Adrenal gland (tissue), 9 donors: ENCODE measurements at regions not wholly inside any gene's neighbourhood (a gene's known extent, or its start where the extent isn't known, plus 50 kb on each side); places are given as distances from the start of the nearest gene placed in this dataset.

Experiments
- DNase-seq, 7 donors: peaks; one replicate each; pipeline ENCODE4 v3.0.0-alpha.2; 2019 to 2020
- H3K27ac ChIP-seq, 5 donors: fragments of 200-600 bp; sonication (generic) in 4 of 5; 1 replicate in 3 of 5; 2 replicates in 2 of 5; pipeline versions ENCODE4 v1.5.1 to v1.8.0; 2016 to 2020; ENCODE audit warnings: mild to moderate bottlenecking in 1 of 5
- H3K27me3 ChIP-seq: fragments of 200-600 bp; 2 replicates; pipeline ENCODE4 v1.8.0; 2021
- H3K36me3 ChIP-seq, 2 donors: fragments of 200-600 bp; replicated peaks in 1 of 2; 1 replicate in 1 of 2; 2 replicates in 1 of 2; pipeline versions ENCODE4 v1.5.1 to v1.8.0; 2018 to 2022
- H3K4me1 ChIP-seq, 2 donors: fragments of 200-600 bp; replicated peaks in 1 of 2; 1 replicate in 1 of 2; 2 replicates in 1 of 2; pipeline versions ENCODE4 v1.5.1 to v1.8.0; 2018 to 2021
- H3K4me3 ChIP-seq, 4 donors: fragments of 200-600 bp; sonication (generic) in 3 of 4; one replicate each; pipeline ENCODE4 v1.5.1; 2016 to 2018
- H3K9me3 ChIP-seq, 3 donors: fragments of 200-600 bp; sonication (generic) in 1 of 3; replicated peaks in 1 of 3; 1 replicate in 2 of 3; 2 replicates in 1 of 3; pipeline versions ENCODE4 v1.5.1 to v1.8.0; 2016 to 2021
- CTCF ChIP-seq, 6 experiments: fragments of 450-650 bp in 4 of 6; fragments of 200-600 bp in 2 of 6; sonication (generic) in 1 of 6; IDR thresholded peaks; 1 replicate in 5 of 6; 2 replicates in 1 of 6; pipeline versions ENCODE4 v1.5.1 to v1.8.0; 2016 to 2021; ENCODE audit warnings: antibody characterized with exemption in 6 of 6, mild to moderate bottlenecking in 2 of 6, moderate library complexity in 1 of 6
- POLR2A ChIP-seq, 2 donors: fragments of 450-650 bp; IDR thresholded peaks; one replicate each; pipeline ENCODE4 v1.6.1; 2017; ENCODE audit warnings: antibody characterized with exemption in 2 of 2, mild to moderate bottlenecking in 2 of 2, moderate library complexity in 1 of 2
- WGBS, 4 donors: extraction: QIAGEN DNeasy Blood & Tissue Kit in 2 of 4; methylation state at CpG; one replicate each; pipeline versions ENCODE4 v1.1.5 to v1.1.7; 2013 to 2017; 5-methylcytosine and 5-hydroxymethylcytosine counted together
- intact Hi-C, 2 donors: fragments of 100-400 bp; cut with DNase I; formaldehyde crosslinking; loops; one replicate each; pipeline versions ENCODE4 v1.14.1 to v1.15.0; 2022 to 2023
- donor health status: healthy with polysubstance abuse.
- donor health status: Bipolar disorder and iron deficiency.
- donor health status: DM: yes; HTN: yes; CAD: no.
- donor health status: DM: no; HTN: no; CAD: no.
- donor health status: DM: no; HTN: no; CAD: no.

GRCh38 chr4:62670514-62670913, 1470.4 kb downstream of the ADGRL3 start:
- intact Hi-C loops = no loop called here
- no peak for DNase-seq
- Histone ChIP-seq H3K36me3 (no peaks in the 10 kb centered on the region), H3K4me3 (no peak overlapping the region), H3K27me3 (no peaks in the 10 kb centered on the region), H3K9me3 (no peaks in the 10 kb centered on the region), H3K27ac (no peak overlapping the region), H3K4me1 (no peaks in the 10 kb centered on the region)
- no peak for TF ChIP-seq CTCF (IDR thresholded peaks at IDR 0.05)
- no peak for TF ChIP-seq POLR2A (IDR thresholded peaks at IDR 0.05)
- WGBS, 4 donors = 46 to 77% (median 54%) methylated on average over 2 of the region's 2 CpGs

- TF ChIP-seq POLR2A (IDR thresholded peaks at IDR 0.05) (no peak), CTCF (IDR thresholded peaks at IDR 0.05) (no peak)
- no peak overlapping the region for H3K4me3 ChIP-seq
- no peaks in the 10 kb centered on the region for H3K36me3 ChIP-seq
- H3K9me3 ChIP-seq = no peaks in the 10 kb centered on the region
- H3K4me1 ChIP-seq = no peaks in the 10 kb centered on the region
- H3K27me3 ChIP-seq = no peaks in the 10 kb centered on the region
- WGBS, 4 donors = 71 to 86% (median 74%) methylated on average over 4 of the region's 4 CpGs
- no peak for DNase-seq
- intact Hi-C loops = no loop called here
- H3K27ac ChIP-seq = no peak overlapping the region
These were observed 1461.7 kb downstream of the ADGRL3 start for GRCh38 chr4:62661821-62662220.

- intact Hi-C loops = no loop called here
- no peak for TF ChIP-seq POLR2A (IDR thresholded peaks at IDR 0.05)
- TF ChIP-seq CTCF (IDR thresholded peaks at IDR 0.05) = no peak
- Histone ChIP-seq H3K4me3 (no peak overlapping the region), H3K27me3 (no peaks in the 10 kb centered on the region), H3K36me3 (no peaks in the 10 kb centered on the region), H3K4me1 (no peaks in the 10 kb centered on the region), H3K9me3 (no peaks in the 10 kb centered on the region), H3K27ac (no peak overlapping the region)
- no peak for DNase-seq
- WGBS, 4 donors = 74 to 89% (median 87%) methylated on average over 1 of the region's 1 CpG
These were observed 1455.9 kb downstream of the ADGRL3 start for GRCh38 chr4:62656006-62656405.

GRCh38 chr4:62644372-62644771, 1444.2 kb downstream of the ADGRL3 start:
- no peaks in the 10 kb centered on the region for H3K4me1 ChIP-seq
- TF ChIP-seq POLR2A (IDR thresholded peaks at IDR 0.05) (no peak), CTCF (IDR thresholded peaks at IDR 0.05) (peak in 2 of 6 experiments; percentile 19 to 22)
- intact Hi-C loops = no loop called here
- no peak overlapping the region for H3K4me3 ChIP-seq
- no peaks in the 10 kb centered on the region for H3K36me3 ChIP-seq
- WGBS, 4 donors = 25 to 30% (median 28%) methylated on average over 3 of the region's 3 CpGs
- H3K9me3 ChIP-seq = no peaks in the 10 kb centered on the region
- peak in 1 of 7 donors; percentile 10 for DNase-seq
- no peak overlapping the region for H3K27ac ChIP-seq
- no peaks in the 10 kb centered on the region for H3K27me3 ChIP-seq
